WI38 (cell line): ENCODE measurements at regions not wholly inside any gene's neighbourhood (a gene's known extent, or its start where the extent isn't known, plus 50 kb on each side); places are given as distances from the start of the nearest gene placed in this dataset.

ENCODE experiments used
- H3K4me3 ChIP-seq: 2 replicates; pipeline ENCODE4 v1.5.1; 2011; ENCODE audit warnings: low read depth, mild to moderate bottlenecking, control low read depth, low read length
- CTCF ChIP-seq: IDR thresholded peaks from 2 replicates; pipeline ENCODE4 v1.5.1; 2012; ENCODE audit warnings: low read depth, mild to moderate bottlenecking, control low read depth, low read length

GRCh38 chr10:44824607-44825006, 86.5 kb upstream of the TMEM72 start:
- no peak overlapping the region for H3K4me3 ChIP-seq
- no peak for TF ChIP-seq CTCF

GRCh38 chr10:44827431-44828006, 83.6 kb upstream of the TMEM72 start:
- H3K4me3 ChIP-seq, result no peak overlapping the region
- no peak for TF ChIP-seq CTCF

GRCh38 chr10:44828508-44829142, 82.5 kb upstream of the TMEM72 start:
- TF ChIP-seq CTCF, result no peak
- no peak overlapping the region for H3K4me3 ChIP-seq

GRCh38 chr10:44829426-44829825, 81.7 kb upstream of the TMEM72 start:
- TF ChIP-seq CTCF, result no peak
- H3K4me3 ChIP-seq, result no peak overlapping the region

GRCh38 chr10:44830022-44830421, 81.1 kb upstream of the TMEM72 start:
- no peak for TF ChIP-seq CTCF
- no peak overlapping the region for H3K4me3 ChIP-seq

GRCh38 chr10:44831581-44831980, 79.6 kb upstream of the TMEM72 start:
- no peak overlapping the region for H3K4me3 ChIP-seq
- no peak for TF ChIP-seq CTCF

GRCh38 chr10:44832595-44833390, 78.3 kb upstream of the TMEM72 start:
- no peak overlapping the region for H3K4me3 ChIP-seq
- TF ChIP-seq CTCF, result no peak
